ENCODE measurements at regions not wholly inside any gene's neighbourhood (a gene's known extent, or its start where the extent isn't known, plus 50 kb on each side); places are given as distances from the start of the nearest gene placed in this dataset.
A peak's percentile ranks its signal among the peaks of the same experiment; 100 is the strongest.
"Not testable (repeated sequence)": the region's sequence is repeated elsewhere in the genome, so short reads cannot be mapped to it uniquely, and the experiment has no call there.

DNA sequence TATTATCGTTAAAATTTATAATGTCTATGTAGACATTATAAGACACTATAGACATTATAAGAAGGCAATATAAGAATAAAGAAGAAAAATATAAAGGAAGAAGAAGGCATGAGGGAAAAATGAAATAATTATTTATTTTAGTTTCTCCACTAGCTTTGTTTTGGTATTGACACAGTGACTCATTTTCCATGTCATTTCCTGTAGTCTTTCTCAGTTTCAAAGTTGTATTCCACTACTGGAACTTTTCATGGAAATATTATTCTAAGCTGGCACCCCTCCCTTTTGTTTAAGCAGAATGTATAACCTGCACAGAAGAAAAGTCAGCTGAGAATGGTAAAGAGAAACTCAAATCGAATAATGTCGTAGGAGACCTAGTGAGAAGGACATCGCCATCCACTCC lies 234.2 kb upstream of the NETO1 start:
- DNase-seq (ENCODE audit: low spot score), result peak; percentile 19

- DNase-seq (ENCODE audit: low spot score), result not testable (repeated sequence)
Observed at GRCh38 chr18:73101491-73101890, 233.7 kb upstream of the NETO1 start.

- DNase-seq (ENCODE audit: low spot score), result no peak
Observed at GRCh38 chr18:73099759-73100158, 232.0 kb upstream of the NETO1 start.

- no peak for DNase-seq (ENCODE audit: low spot score)
Observed at GRCh38 chr18:73093687-73094250, 226.0 kb upstream of the NETO1 start.

DNA sequence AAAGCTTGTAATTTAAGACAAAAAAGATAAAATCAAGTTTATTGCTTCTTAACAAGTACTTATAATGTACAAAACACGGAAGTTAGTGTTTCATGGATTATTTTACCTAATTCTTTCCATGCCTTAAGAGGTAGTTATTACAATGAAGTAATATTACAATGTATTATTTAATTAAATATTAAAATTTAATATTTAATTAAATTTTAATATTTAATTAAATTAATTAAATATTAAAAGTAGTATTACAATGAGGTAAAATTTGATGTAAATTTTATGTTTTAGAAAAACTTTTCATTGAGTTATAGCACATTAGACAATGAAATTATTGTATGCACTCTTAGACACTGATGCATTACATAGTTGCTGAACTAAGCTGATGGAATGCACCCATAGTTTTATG lies 220.7 kb upstream of the NETO1 start:
- DNase-seq (ENCODE audit: low spot score), result no peak

GRCh38 chr18:73087282-73087977 lies 219.6 kb upstream of the NETO1 start:
- DNase-seq (ENCODE audit: low spot score), result no peak

- DNase-seq (ENCODE audit: low spot score), result no peak
Observed at GRCh38 chr18:73079920-73080319, 212.1 kb upstream of the NETO1 start.

DNA sequence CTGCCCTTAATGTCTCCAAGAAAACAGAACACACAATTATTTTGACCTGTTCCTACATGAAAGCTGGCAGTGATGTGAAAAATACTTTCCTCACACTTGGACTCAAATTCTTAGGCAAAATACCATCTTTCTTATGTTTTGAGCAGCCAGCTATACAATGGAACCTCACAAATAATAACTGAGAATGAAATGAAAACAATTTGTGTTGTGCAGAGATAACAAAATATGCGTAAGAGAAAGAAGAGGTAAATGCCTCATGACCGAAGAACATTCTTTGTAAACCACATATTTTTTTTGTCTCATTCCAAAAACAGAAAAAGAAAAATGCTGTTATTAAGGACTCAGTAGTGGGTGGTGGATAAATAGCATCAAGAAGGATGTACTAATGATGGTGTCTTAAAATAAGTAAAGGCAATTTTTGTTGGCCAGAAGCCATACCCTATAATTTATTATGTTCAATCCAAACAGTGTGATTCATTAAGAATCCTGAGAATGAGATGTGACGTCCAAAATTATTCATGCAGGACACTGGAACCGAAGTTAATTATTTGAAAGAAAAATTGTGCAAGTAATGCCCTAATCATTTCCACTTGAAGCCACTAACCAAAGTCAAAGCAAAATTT lies 193.0 kb upstream of the NETO1 start:
- no peak for DNase-seq (ENCODE audit: low spot score)

DNA sequence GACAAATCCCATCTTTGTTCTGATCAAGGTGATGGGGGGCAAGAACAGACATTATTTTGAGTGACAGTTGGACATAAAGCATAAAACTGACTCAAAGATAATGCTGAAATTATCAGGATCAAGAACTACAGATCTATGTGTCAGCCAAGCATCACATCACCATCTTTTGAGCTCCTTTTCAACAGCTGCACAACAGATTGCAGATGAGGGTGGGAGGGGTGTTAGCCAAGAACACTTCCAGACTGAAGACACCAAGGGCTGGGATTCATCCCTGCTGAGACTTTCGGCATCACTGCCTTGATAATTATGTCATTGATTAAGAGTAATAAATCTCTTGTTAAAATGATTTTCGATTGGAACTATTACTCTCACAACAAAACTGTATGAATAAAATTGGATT lies 191.5 kb upstream of the NETO1 start:
- no peak for DNase-seq (ENCODE audit: low spot score)

DNA sequence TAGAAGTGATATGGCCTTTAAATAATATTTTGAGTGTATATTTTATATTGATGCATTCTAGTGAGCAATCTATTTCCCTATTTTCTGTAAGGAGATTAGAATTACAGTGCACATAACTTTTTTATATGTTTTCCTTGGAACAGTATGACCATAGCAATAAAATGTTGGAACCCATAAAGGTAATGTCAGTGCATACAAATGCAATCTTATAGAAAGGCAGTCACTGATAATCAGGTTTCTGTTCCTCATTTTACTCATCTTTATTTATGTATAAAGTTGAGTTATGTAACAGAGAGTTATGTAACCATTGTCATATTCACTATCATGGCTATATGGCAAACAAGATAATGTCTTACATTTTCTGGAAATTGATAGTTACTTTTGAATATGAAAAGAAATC lies 179.9 kb upstream of the NETO1 start:
- no peak for DNase-seq (ENCODE audit: low spot score)

DNA sequence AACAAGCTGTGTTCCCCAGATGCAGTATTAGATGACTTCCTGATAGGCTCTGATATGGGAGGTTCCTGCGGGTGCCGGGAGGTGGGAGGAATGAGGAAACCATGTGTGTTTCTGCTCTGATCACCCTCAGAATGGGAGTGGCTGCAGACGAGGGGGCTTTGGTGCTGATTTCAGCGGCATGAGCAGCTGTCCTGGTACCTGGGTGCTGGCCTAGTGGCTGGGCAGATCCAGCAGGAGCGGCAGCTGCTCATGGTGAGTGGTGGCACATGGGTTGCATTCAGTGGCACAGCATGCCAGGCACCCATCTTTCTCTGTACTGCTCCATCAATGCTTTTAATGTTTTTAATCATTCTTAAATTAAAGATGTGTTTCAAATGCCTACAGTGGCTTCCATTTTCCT lies 177.2 kb upstream of the NETO1 start:
- DNase-seq (ENCODE audit: low spot score), result no peak

- no peak for DNase-seq (ENCODE audit: low spot score)
Observed at GRCh38 chr18:73043611-73044010, 175.8 kb upstream of the NETO1 start.

GRCh38 chr18:73043211-73043610 lies 175.4 kb upstream of the NETO1 start:
- DNase-seq (ENCODE audit: low spot score), result no peak

- DNase-seq (ENCODE audit: low spot score), result no peak
Observed at GRCh38 chr18:73040247-73040646, 172.5 kb upstream of the NETO1 start.

DNA sequence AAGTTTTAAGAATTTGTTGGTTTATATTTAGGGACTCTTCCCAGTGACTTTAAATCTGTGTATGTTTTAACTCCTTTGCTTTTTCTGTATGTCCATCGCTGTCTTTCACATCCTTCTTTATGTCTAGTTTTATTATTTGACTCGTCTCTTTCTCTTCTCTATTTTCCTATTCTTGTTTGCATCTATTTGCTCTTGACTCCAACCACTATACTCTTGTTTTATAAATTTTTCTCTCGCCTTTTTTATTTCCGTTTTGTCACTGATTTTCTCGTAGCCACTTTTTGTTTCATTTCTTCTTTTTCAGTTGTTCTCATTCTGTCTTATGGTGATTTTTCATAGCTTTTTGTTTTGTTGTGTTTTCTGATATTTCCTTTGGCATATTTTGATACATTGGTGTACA lies 170.5 kb upstream of the NETO1 start:
- DNase-seq (ENCODE audit: low spot score), result no peak

DNA sequence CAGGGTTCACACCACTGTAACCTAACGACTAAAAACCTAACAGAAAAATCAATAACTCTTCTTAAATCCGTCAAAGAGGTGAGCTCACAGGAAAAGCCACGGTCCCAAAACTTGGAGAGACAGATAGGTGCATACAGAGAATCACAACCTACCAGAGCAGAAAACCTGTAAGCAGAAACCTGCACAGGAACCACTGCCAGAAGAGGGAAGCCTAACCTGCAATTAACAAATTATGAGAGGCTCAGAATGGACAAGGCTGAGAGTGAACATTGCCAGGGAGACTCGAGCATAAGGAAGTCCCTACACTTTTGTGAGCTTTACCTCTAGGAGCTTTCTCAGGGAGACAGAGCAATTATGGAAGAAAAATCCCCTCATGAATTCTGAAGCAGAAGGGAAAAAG lies 156.2 kb upstream of the NETO1 start:
- no peak for DNase-seq (ENCODE audit: low spot score)

DNA sequence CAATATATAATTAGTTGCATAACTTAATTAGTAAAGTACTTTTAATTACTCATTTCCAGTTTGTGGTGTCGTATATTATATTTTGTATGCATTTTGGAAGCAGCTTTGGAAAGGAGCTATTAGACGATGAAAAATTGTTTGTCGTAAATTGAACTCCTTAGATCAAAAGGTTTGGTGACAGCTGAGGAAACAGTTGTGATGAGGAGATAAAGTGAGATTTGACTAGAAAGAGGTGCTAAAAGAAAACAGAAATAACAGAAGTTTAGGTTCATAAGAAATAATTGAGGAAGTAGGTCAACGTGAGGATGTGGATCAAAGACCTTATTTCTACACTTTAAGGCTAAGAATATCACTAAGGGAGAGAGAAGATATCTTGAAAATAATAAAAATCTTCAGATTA lies 141.9 kb upstream of the NETO1 start:
- no peak for DNase-seq (ENCODE audit: low spot score)

DNA sequence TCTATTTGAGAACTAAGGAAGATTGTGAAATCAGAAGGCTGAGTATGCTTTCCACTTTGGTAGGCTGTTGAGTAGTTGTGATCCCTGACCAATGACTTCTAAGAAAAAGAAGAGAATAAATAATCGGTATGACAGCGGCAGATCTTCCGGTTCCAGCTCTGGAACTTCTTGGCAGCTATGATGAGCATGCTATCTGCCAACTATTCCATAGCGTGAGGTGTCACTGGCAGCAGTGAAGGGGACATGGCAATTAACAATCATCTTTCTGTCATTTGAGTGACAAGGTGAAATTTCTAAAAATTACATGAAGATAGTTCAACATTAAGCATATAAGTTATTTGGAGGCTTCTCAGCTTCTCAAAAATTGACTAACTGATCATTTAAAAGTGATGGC lies 140.1 kb upstream of the NETO1 start:
- DNase-seq (ENCODE audit: low spot score), result no peak

- DNase-seq (ENCODE audit: low spot score), result no peak
Observed at GRCh38 chr18:73007195-73007914, 139.6 kb upstream of the NETO1 start.

GRCh38 chr18:73006331-73006730 lies 138.5 kb upstream of the NETO1 start:
- DNase-seq (ENCODE audit: low spot score), result no peak

DNA sequence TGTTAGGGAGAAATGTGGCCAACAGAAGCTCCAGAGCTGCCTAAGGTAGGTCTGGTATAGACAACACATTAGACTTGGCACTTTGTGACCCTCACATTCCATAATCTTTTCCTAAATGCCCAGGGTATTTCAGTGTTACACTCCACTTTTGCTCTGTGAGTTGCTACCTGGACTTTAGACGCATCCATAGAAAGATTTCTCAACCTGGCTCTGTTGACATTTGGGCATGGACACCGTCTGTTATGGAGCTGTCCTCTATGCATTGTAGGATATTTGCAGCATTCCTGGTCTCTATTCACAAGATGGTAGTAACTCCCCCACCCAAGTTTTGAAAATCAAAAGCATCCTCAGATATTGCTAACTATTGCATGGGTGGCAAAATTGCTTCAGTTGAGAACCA lies 136.5 kb upstream of the NETO1 start:
- DNase-seq (ENCODE audit: low spot score), result no peak

DNA sequence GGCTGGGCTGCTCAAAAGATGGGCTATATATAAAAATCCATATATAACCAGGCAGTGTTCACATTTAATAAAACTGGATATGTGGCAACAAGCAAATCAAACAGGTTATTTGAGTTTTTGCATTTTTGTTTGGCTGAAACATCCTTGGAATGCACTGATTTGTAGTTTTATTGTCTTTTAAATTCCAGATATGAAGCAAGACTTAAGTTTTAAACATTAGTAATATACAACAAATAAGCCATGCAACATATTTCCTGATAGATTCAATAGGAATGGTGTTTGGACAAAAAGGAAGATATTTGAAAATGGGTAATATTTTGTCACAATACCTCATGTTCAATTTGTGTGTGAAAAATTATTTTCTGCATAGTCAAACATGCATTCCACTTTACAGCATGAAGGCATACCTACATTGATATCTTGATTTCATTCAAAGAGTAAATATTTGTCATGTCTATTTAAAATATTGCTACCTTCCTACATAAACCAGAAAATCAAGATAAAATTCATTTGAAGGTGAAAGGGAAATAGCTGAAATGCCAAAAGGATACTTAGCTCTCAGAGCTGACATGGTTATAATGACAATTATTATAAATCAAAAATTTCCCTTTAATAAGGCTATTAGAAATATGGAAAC lies 132.3 kb upstream of the NETO1 start:
- DNase-seq (ENCODE audit: low spot score), result no peak

Data from H4 (cell line).